HG03135 (cell line): ENCODE measurements at regions not wholly inside any gene's neighbourhood (a gene's known extent, or its start where the extent isn't known, plus 50 kb on each side); places are given as distances from the start of the nearest gene placed in this dataset.

Experiments used
- ATAC-seq: cut with Tn5 transposase; IDR thresholded peaks from one replicate; pipeline ENCODE4 v1.9.1; 2021; ENCODE audit warnings: mild to moderate bottlenecking, moderate library complexity; ENCODE audit not compliant: unreplicated experiment

- ATAC-seq: no peak
These were observed 276.2 kb upstream of the ATP2B1 start for GRCh38 chr12:89984846-89985245.

- ATAC-seq: no peak
These were observed 275.0 kb upstream of the ATP2B1 start for GRCh38 chr12:89983622-89984021.

GRCh38 chr12:89980236-89980635 is 271.6 kb upstream of the ATP2B1 start:
- ATAC-seq: no peak

- ATAC-seq: no peak
These were observed 268.9 kb upstream of the ATP2B1 start for GRCh38 chr12:89977405-89978085.

- ATAC-seq: no peak
These were observed 268.2 kb upstream of the ATP2B1 start for GRCh38 chr12:89976866-89977265.

GRCh38 chr12:89975574-89975973 is 266.9 kb upstream of the ATP2B1 start:
- no peak for ATAC-seq

GRCh38 chr12:89971880-89972279 is 263.2 kb upstream of the ATP2B1 start:
- no peak for ATAC-seq

GRCh38 chr12:89970722-89971121 is 262.1 kb upstream of the ATP2B1 start:
- no peak for ATAC-seq

- no peak for ATAC-seq
These were observed 260.5 kb upstream of the ATP2B1 start for GRCh38 chr12:89969093-89969492.

GRCh38 chr12:89968151-89968700 is 259.6 kb upstream of the ATP2B1 start:
- ATAC-seq: no peak

GRCh38 chr12:89966495-89967240 is 258.0 kb upstream of the ATP2B1 start:
- ATAC-seq: no peak

- no peak for ATAC-seq
These were observed 257.4 kb upstream of the ATP2B1 start for GRCh38 chr12:89965993-89966392.

- ATAC-seq: no peak
These were observed 254.0 kb upstream of the ATP2B1 start for GRCh38 chr12:89962648-89963047.

- ATAC-seq: peak; percentile 41
These were observed 252.2 kb upstream of the ATP2B1 start for GRCh38 chr12:89960607-89961394.

GRCh38 chr12:89960011-89960507 is 251.4 kb upstream of the ATP2B1 start:
- peak; percentile 91 for ATAC-seq

- ATAC-seq: no peak
These were observed 250.5 kb upstream of the ATP2B1 start for GRCh38 chr12:89959179-89959578.

- no peak for ATAC-seq
These were observed 245.6 kb upstream of the ATP2B1 start for GRCh38 chr12:89954259-89954658.

GRCh38 chr12:89951694-89952060 is 243.0 kb upstream of the ATP2B1 start:
- no peak for ATAC-seq

- ATAC-seq: no peak
These were observed 242.5 kb upstream of the ATP2B1 start for GRCh38 chr12:89951050-89951693.

GRCh38 chr12:89950421-89950820 is 241.8 kb upstream of the ATP2B1 start:
- no peak for ATAC-seq
